Loucy (cell line): ENCODE measurements at regions not wholly inside any gene's neighbourhood (a gene's known extent, or its start where the extent isn't known, plus 50 kb on each side); places are given as distances from the start of the nearest gene placed in this dataset.

ENCODE experiments used
- H2AFZ ChIP-seq: fragments of 200-600 bp; sonication (generic); 2 replicates; pipeline ENCODE4 v1.6.0; 2016; ENCODE audit warnings: antibody characterized with exemption, mild to moderate bottlenecking, low read length, moderate library complexity
- H3F3A ChIP-seq: fragments of 200-600 bp; 2 replicates; pipeline ENCODE4 v1.6.0; 2016; ENCODE audit warnings: antibody characterized with exemption, low read depth, mild to moderate bottlenecking
- H3K27me3 ChIP-seq: fragments of 200-600 bp; sonication (generic); 2 replicates; pipeline ENCODE4 v1.6.1; 2014; ENCODE audit warnings: low read length, mild to moderate bottlenecking; ENCODE audit not compliant: insufficient read depth, poor library complexity, severe bottlenecking
- H3K36me3 ChIP-seq: fragments of 200-600 bp; sonication (generic); 2 replicates; pipeline ENCODE4 v1.6.1; 2016; ENCODE audit warnings: low read length; ENCODE audit not compliant: insufficient read depth
- H3K4me1 ChIP-seq: fragments of 200-600 bp; sonication (generic); 2 replicates; pipeline ENCODE4 v1.5.1; 2014; ENCODE audit warnings: low read length, mild to moderate bottlenecking; ENCODE audit not compliant: insufficient read depth, poor library complexity, severe bottlenecking
- H3K4me2 ChIP-seq: fragments of 200-600 bp; sonication (generic); 2 replicates; pipeline ENCODE4 v1.6.0; 2014; ENCODE audit warnings: antibody characterized with exemption, low read length, low read depth, mild to moderate bottlenecking; ENCODE audit not compliant: poor library complexity, severe bottlenecking
- H3K4me3 ChIP-seq: fragments of 200-600 bp; sonication (generic); 2 replicates; pipeline ENCODE4 v1.5.1; 2014; ENCODE audit warnings: low read length, mild to moderate bottlenecking, mixed read lengths; ENCODE audit not compliant: poor library complexity, severe bottlenecking
- H3K79me2 ChIP-seq: fragments of 200-600 bp; sonication (generic); 2 replicates; pipeline ENCODE4 v1.6.1; 2014; ENCODE audit warnings: low read length; ENCODE audit not compliant: insufficient read depth
- H3K9ac ChIP-seq: fragments of 200-600 bp; sonication (generic); 2 replicates; pipeline ENCODE4 v1.6.0; 2014; ENCODE audit warnings: mild to moderate bottlenecking, low read depth, low read length, moderate library complexity; ENCODE audit not compliant: poor library complexity, severe bottlenecking
- H3K9me2 ChIP-seq: fragments of 200-600 bp; sonication (generic); replicated peaks from 2 replicates; pipeline ENCODE4 v1.6.1; 2016; ENCODE audit warnings: low read depth, low read length, mixed read lengths
- H3K9me3 ChIP-seq: fragments of 200-600 bp; sonication (generic); 2 replicates; pipeline ENCODE4 v1.6.1; 2014; ENCODE audit warnings: mild to moderate bottlenecking, antibody characterized with exemption, low read length, low read depth; ENCODE audit not compliant: insufficient read depth
- H4K20me1 ChIP-seq: fragments of 200-600 bp; sonication (generic); 2 replicates; pipeline ENCODE4 v1.6.0; 2014; ENCODE audit warnings: antibody characterized with exemption, low read length, mild to moderate bottlenecking; ENCODE audit not compliant: insufficient read depth, poor library complexity, severe bottlenecking
- EZH2phosphoT487 ChIP-seq: fragments of 200-600 bp; IDR thresholded peaks from 2 replicates; pipeline ENCODE4 v1.6.1; 2018; ENCODE audit warnings: antibody characterized with exemption, mild to moderate bottlenecking, moderate library complexity, borderline replicate concordance
- TF ChIP-seq, protein P1 (sequence below): fragments of 200-600 bp; sonication (generic); conservative IDR thresholded peaks from 2 replicates; pipeline ENCODE4 v1.5.1; 2014; ENCODE audit warnings: mild to moderate bottlenecking, antibody characterized with exemption, low read length

DNA sequence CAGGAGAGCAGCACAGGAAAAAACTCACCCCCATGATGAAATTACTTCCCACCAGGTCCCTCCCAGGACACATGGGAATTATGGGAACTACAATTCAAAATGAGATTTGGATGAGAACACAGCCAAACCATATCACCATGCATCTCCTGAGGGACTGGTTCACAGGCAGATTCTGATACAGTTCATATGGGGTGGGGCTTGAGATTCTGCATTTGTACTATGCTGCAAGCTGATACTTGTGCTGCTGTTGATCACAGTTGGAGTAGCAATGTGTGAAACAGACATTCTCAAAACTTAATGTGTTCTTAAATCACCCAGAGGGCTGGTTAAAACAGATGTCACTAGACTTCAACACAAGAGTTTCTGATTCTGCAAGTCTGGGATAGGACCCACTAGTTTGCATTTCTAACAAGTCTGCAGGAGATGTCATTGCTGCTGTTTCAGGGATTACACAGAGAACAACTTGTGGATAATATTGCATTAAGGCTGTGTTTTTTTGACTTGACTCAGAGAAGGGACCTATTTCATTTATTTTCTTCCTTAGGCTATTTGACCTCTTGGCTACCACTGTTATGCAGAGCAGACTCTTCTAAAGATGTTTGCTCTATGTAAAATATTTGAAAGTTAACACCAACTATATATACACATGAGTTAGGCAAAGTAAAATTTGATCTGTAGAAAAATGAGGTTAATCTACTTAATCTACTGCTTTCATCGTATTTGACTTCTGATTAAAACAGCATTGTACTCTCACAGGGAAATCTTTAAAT lies 194.2 kb upstream of the CNTN3 start:
- H3K27me3 ChIP-seq, result no peaks in the 10 kb centered on the region
- no peaks in the 10 kb centered on the region for H3K9me3 ChIP-seq
- no peaks in the 10 kb centered on the region for H3K36me3 ChIP-seq
- no peak overlapping the region for H3K4me2 ChIP-seq
- no peaks in the 10 kb centered on the region for H3K9me2 ChIP-seq
- H3K4me1 ChIP-seq, result no peaks in the 10 kb centered on the region
- H3K4me3 ChIP-seq, result no peak overlapping the region
- TF ChIP-seq, protein P1, sequence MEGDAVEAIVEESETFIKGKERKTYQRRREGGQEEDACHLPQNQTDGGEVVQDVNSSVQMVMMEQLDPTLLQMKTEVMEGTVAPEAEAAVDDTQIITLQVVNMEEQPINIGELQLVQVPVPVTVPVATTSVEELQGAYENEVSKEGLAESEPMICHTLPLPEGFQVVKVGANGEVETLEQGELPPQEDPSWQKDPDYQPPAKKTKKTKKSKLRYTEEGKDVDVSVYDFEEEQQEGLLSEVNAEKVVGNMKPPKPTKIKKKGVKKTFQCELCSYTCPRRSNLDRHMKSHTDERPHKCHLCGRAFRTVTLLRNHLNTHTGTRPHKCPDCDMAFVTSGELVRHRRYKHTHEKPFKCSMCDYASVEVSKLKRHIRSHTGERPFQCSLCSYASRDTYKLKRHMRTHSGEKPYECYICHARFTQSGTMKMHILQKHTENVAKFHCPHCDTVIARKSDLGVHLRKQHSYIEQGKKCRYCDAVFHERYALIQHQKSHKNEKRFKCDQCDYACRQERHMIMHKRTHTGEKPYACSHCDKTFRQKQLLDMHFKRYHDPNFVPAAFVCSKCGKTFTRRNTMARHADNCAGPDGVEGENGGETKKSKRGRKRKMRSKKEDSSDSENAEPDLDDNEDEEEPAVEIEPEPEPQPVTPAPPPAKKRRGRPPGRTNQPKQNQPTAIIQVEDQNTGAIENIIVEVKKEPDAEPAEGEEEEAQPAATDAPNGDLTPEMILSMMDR, result no peak
- no peak for TF ChIP-seq EZH2phosphoT487
- no peaks in the 10 kb centered on the region for H3F3A ChIP-seq
- H3K79me2 ChIP-seq, result no peaks in the 10 kb centered on the region
- H2AFZ ChIP-seq, result no peak overlapping the region
- no peak overlapping the region for H3K9ac ChIP-seq
- H4K20me1 ChIP-seq, result no peaks in the 10 kb centered on the region

DNA sequence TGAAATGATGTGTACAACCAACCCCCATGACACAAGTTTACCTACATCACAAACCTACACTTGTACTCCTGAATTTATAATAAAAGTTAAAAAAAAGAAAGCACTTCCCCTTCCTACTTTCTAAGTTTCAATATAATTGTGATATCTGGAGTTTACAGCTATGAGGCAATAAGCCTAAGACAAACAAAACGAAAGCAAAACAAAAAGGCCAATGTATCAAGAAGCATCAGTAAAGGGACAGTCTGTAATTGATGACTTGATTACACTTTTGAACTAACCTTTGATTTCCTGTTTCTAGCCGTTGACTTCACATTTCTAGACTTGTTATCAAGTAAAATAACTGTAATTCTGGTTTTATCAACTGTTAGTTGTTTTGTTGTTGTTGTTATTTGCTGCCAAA lies 187.5 kb upstream of the CNTN3 start:
- Histone ChIP-seq H3K4me2 (no peak overlapping the region), H3K79me2 (no peaks in the 10 kb centered on the region), H3K27me3 (no peaks in the 10 kb centered on the region), H4K20me1 (no peaks in the 10 kb centered on the region), H3K9ac (no peak overlapping the region), H3K4me1 (no peaks in the 10 kb centered on the region), H3K36me3 (no peaks in the 10 kb centered on the region), H3K9me2 (no peaks in the 10 kb centered on the region), H3K9me3 (no peaks in the 10 kb centered on the region), H2AFZ (no peak overlapping the region), H3K4me3 (no peak overlapping the region), H3F3A (no peaks in the 10 kb centered on the region)
- no peak for TF ChIP-seq EZH2phosphoT487
- TF ChIP-seq, protein P1, result no peak

DNA sequence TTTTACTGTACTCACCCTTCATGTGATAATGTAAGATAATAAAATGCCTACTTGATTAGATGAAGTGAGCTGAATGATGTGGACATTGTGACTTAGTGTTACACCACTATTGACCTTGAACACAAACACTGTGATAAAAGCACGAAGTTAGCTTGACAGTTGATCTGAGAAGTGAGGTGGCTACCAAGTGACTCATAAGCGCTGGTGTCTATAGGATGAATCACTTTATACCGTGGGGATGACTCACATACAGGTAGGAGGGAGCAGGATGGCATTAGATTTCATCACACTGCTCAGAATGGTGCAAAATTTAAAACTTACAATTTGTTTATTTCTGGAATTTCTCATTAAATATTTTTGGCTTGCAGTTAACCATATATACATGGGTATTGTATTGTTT lies 174.7 kb upstream of the CNTN3 start:
- no peaks in the 10 kb centered on the region for H3K79me2 ChIP-seq
- H3K36me3 ChIP-seq, result no peaks in the 10 kb centered on the region
- H3K27me3 ChIP-seq, result no peaks in the 10 kb centered on the region
- no peaks in the 10 kb centered on the region for H4K20me1 ChIP-seq
- TF ChIP-seq, protein P1, result no peak
- no peak for TF ChIP-seq EZH2phosphoT487
- no peak overlapping the region for H3K4me3 ChIP-seq
- no peaks in the 10 kb centered on the region for H3F3A ChIP-seq
- no peak overlapping the region for H2AFZ ChIP-seq
- no peak overlapping the region for H3K9ac ChIP-seq
- H3K9me2 ChIP-seq, result no peaks in the 10 kb centered on the region
- no peaks in the 10 kb centered on the region for H3K4me1 ChIP-seq
- no peak overlapping the region for H3K4me2 ChIP-seq
- H3K9me3 ChIP-seq, result no peaks in the 10 kb centered on the region
